Body of pancreas (tissue), 4 donors: ENCODE measurements at regions not wholly inside any gene's neighbourhood (a gene's known extent, or its start where the extent isn't known, plus 50 kb on each side); places are given as distances from the start of the nearest gene placed in this dataset.

Source experiments
- CTCF ChIP-seq, 7 experiments: fragments of 450-650 bp in 4 of 7; fragments of 200-600 bp in 3 of 7; sonication (generic) in 3 of 7; IDR thresholded peaks; one replicate each; pipeline ENCODE4 v1.5.1; 2016 to 2019; ENCODE audit warnings: antibody characterized with exemption in 7 of 7
- POLR2A ChIP-seq, 3 donors: fragments of 450-650 bp; IDR thresholded peaks; one replicate each; pipeline ENCODE4 v1.6.1; 2016; ENCODE audit warnings: antibody characterized with exemption in 3 of 3, mild to moderate bottlenecking in 2 of 3

- TF ChIP-seq CTCF (IDR thresholded peaks at IDR 0.05) (no peak), POLR2A (IDR thresholded peaks at IDR 0.05) (no peak)
Measured at GRCh38 chr16:62872339-62872738, 836.1 kb upstream of the CDH8 start.
